Mesodermal cell (in vitro differentiated cells): ENCODE measurements at regions not wholly inside any gene's neighbourhood (a gene's known extent, or its start where the extent isn't known, plus 50 kb on each side); places are given as distances from the start of the nearest gene placed in this dataset.

ENCODE experiments used
- H3K27ac ChIP-seq: 2 replicates; pipeline ENCODE4 v1.7.0; 2013; ENCODE audit warnings: mild to moderate bottlenecking, low read depth, low read length, moderate library complexity; ENCODE audit not compliant: severe bottlenecking
- H3K36me3 ChIP-seq: 2 replicates; pipeline ENCODE4 v1.7.1; 2013; ENCODE audit warnings: mild to moderate bottlenecking, low read length, moderate library complexity; ENCODE audit not compliant: control insufficient read depth, insufficient read depth
- H3K4me1 ChIP-seq: one replicate; pipeline ENCODE4 v1.7.1; 2013; ENCODE audit warnings: mild to moderate bottlenecking, low read length; ENCODE audit not compliant: insufficient read depth, control insufficient read depth, poor library complexity, severe bottlenecking
- H3K4me3 ChIP-seq: 2 replicates; pipeline ENCODE4 v1.7.0; 2013; ENCODE audit warnings: low read length, control low read depth, mild to moderate bottlenecking; ENCODE audit not compliant: insufficient read depth, poor library complexity, severe bottlenecking; ENCODE audit errors: extremely low read depth
- H3K9me3 ChIP-seq: 2 replicates; pipeline ENCODE4 v1.7.1; 2013; ENCODE audit warnings: mild to moderate bottlenecking, low read length, moderate library complexity; ENCODE audit not compliant: control insufficient read depth
- WGBS, 2 experiments: methylation state at CpG; one replicate each; pipeline ENCODE4 v1.1.5; 2013; ENCODE audit warnings: missing lambda C conversion rate in 2 of 2; ENCODE audit not compliant: insufficient coverage in 2 of 2; 5-methylcytosine and 5-hydroxymethylcytosine counted together

- Histone ChIP-seq H3K36me3 (no peaks in the 10 kb centered on the region), H3K27ac (no peak overlapping the region), H3K9me3 (peaks cover 2% of the 10 kb centered on the region), H3K4me1 (no peaks in the 10 kb centered on the region), H3K4me3 (no peak overlapping the region)
- 89 to 100% methylated on average over 2 of the region's 2 CpGs for WGBS, 2 experiments
These were observed 1259.7 kb downstream of the TYW1 start for GRCh38 chr7:68256295-68256694.

GRCh38 chr7:68258609-68259008 is 1262.0 kb downstream of the TYW1 start:
- 66 to 90% methylated on average over 5 to 6 of the region's 8 CpGs for WGBS, 2 experiments
- Histone ChIP-seq H3K4me3 (no peak overlapping the region), H3K9me3 (peaks cover 2% of the 10 kb centered on the region), H3K36me3 (no peaks in the 10 kb centered on the region), H3K4me1 (no peaks in the 10 kb centered on the region), H3K27ac (no peak overlapping the region)

GRCh38 chr7:68265258-68265657 is 1268.6 kb downstream of the TYW1 start:
- Histone ChIP-seq H3K27ac (no peak overlapping the region), H3K4me1 (no peaks in the 10 kb centered on the region), H3K36me3 (no peaks in the 10 kb centered on the region), H3K9me3 (peaks cover 26% of the 10 kb centered on the region), H3K4me3 (no peak overlapping the region)
- no CpG with 5 or more reads among the region's 3 CpGs for WGBS, 2 experiments

GRCh38 chr7:68266004-68266579 is 1269.5 kb downstream of the TYW1 start:
- WGBS, 2 experiments: 92 to 96% methylated on average over 3 of the region's 9 CpGs
- no peaks in the 10 kb centered on the region for H3K4me1 ChIP-seq
- H3K27ac ChIP-seq: no peak overlapping the region
- no peaks in the 10 kb centered on the region for H3K36me3 ChIP-seq
- H3K4me3 ChIP-seq: no peak overlapping the region
- peaks cover 26% of the 10 kb centered on the region for H3K9me3 ChIP-seq

- Histone ChIP-seq H3K27ac (no peak overlapping the region), H3K9me3 (peaks cover 26% of the 10 kb centered on the region), H3K4me3 (no peak overlapping the region), H3K4me1 (no peaks in the 10 kb centered on the region), H3K36me3 (no peaks in the 10 kb centered on the region)
- WGBS, 2 experiments: no CpG with 5 or more reads among the region's 2 CpGs
These were observed 1270.9 kb downstream of the TYW1 start for GRCh38 chr7:68267486-68267885.

GRCh38 chr7:68269405-68269804 is 1272.8 kb downstream of the TYW1 start:
- Histone ChIP-seq H3K27ac (no peak overlapping the region), H3K4me1 (no peaks in the 10 kb centered on the region), H3K9me3 (peaks cover 26% of the 10 kb centered on the region), H3K36me3 (no peaks in the 10 kb centered on the region), H3K4me3 (no peak overlapping the region)
- no CpG with 5 or more reads among the region's 1 CpG for WGBS, 2 experiments

GRCh38 chr7:68272507-68272906 is 1275.9 kb downstream of the TYW1 start:
- H3K27ac ChIP-seq: no peak overlapping the region
- H3K4me3 ChIP-seq: no peak overlapping the region
- H3K4me1 ChIP-seq: no peaks in the 10 kb centered on the region
- H3K36me3 ChIP-seq: no peaks in the 10 kb centered on the region
- 67 to 70% methylated on average over 1 of the region's 1 CpG for WGBS, 2 experiments
- peaks cover 2% of the 10 kb centered on the region for H3K9me3 ChIP-seq

- Histone ChIP-seq H3K27ac (no peak overlapping the region), H3K4me3 (no peak overlapping the region), H3K36me3 (no peaks in the 10 kb centered on the region), H3K9me3 (no peaks in the 10 kb centered on the region), H3K4me1 (no peaks in the 10 kb centered on the region)
- WGBS, 2 experiments: 83 to 93% methylated on average over 2 to 3 of the region's 7 CpGs
These were observed 1280.1 kb downstream of the TYW1 start for GRCh38 chr7:68276725-68277124.

GRCh38 chr7:68279827-68280400 is 1283.3 kb downstream of the TYW1 start:
- H3K27ac ChIP-seq: no peak overlapping the region
- H3K4me1 ChIP-seq: no peaks in the 10 kb centered on the region
- no peak overlapping the region for H3K4me3 ChIP-seq
- 64 to 77% methylated on average over 4 to 6 of the region's 10 CpGs for whole genome bisulfite sequencing, 2 experiments
- H3K36me3 ChIP-seq: no peaks in the 10 kb centered on the region
- H3K9me3 ChIP-seq: no peaks in the 10 kb centered on the region

- Histone ChIP-seq H3K4me3 (no peak overlapping the region), H3K9me3 (no peaks in the 10 kb centered on the region), H3K36me3 (no peaks in the 10 kb centered on the region), H3K4me1 (no peaks in the 10 kb centered on the region), H3K27ac (no peak overlapping the region)
- 85 to 93% methylated on average over 3 of the region's 3 CpGs for WGBS, 2 experiments
These were observed 1284.3 kb downstream of the TYW1 start for GRCh38 chr7:68280931-68281330.

- Histone ChIP-seq H3K27ac (no peak overlapping the region), H3K4me3 (no peak overlapping the region), H3K4me1 (no peaks in the 10 kb centered on the region), H3K9me3 (no peaks in the 10 kb centered on the region), H3K36me3 (no peaks in the 10 kb centered on the region)
- WGBS, 2 experiments: 71 to 90% methylated on average over 1 to 3 of the region's 4 CpGs
These were observed 1291.5 kb downstream of the TYW1 start for GRCh38 chr7:68288144-68288593.
